NCI-H2107 treated with DMSO at 0.1 percent for 48 hours (cell line): ENCODE measurements at regions not wholly inside any gene's neighbourhood (a gene's known extent, or its start where the extent isn't known, plus 50 kb on each side); places are given as distances from the start of the nearest gene placed in this dataset.

ENCODE experiments used
- DNase-seq: peaks from one replicate; lab custom pipeline; 2025; ENCODE audit not compliant: unreplicated experiment; lab: John Stamatoyannopoulos, UW

DNA sequence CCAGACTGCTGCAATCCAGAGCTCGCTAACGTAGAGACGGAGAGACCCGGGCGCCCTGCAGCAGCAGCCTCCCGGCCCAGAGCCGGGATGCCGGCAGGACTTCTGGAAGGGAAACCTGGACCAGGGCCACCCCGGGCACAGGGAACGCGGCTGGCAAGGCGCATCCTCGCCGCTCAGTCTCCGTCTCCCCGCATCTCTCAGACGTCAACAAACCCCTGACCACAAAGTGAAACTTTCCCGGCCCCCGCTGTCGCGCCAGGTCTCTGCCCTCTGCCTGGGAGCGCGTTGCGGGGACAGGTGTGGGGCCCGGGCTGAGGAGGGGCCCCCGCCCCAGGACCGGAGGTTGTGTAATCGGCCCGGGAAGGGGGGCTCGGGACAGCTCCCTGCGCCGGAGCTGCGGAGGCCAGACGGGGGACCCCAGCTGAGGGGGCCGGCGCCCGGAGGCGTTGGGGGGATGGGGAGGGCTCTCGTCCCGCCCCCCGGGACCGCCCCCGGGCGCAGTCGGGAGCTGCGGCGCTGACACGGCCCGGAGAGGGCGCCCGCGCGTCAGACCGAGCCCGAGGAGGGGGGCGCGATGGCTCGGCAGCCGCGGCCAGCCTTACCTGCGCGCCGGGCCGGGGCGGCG, 116.6 kb upstream of the HIVEP3 start:
- peak; percentile 58 for DNase-seq

DNA sequence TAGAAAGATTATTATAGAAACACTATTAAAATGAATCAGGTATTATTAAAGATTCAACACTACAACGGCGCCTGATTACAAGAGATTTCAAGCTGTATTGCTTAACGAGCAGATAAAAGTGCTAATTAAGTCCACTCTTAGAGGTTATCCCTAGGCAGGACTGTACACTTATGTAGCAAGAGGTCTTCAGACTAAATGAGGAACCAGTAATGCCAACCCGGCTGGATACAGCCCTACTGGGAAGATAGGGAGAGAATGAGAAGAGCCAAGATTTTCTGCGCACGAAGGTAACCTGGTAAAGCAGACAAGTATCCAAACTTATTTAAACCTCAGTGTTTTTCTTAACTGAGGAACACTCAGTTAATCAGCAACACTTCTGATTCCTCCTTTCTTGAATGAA, 115.7 kb upstream of the HIVEP3 start:
- peak; percentile 37 for DNase-seq

DNA sequence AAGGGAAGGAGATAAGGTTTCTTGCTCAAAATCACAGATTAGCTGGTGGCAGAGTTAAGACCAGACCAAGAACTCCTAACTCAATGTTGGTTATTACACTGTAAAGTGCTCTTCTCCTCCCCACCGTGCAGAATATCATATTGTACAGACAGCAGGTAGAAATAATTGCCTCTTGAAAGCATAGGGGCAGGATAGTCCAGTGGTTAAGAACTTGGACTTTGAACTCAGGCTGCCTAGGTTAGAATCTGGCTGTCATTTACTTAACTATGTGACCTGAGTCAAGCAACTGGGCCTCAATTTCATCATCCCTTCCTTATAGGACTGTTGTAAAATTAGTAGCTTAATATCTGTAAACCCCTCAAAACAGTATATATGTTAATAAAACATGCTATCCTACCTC, 114.9 kb upstream of the HIVEP3 start:
- no peak for DNase-seq

DNA sequence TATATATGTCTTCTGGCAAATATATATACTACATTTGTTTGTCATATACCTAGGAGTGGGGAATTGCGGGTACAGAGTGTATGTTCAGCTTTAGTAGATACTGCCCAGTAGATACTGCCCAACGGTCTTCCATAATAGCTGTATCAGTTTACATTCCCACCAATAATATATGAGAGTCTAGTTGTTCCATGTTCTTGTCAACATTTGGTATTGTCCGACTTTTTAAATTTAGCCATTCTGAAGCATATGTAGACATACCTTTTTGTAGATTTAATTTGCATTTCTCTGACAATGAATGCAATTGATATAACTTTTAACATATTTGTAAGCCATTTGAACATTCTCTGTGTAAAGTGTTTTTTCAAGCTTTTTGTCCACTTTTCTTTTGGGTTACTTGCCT, 99.0 kb upstream of the HIVEP3 start:
- no peak for DNase-seq

DNA sequence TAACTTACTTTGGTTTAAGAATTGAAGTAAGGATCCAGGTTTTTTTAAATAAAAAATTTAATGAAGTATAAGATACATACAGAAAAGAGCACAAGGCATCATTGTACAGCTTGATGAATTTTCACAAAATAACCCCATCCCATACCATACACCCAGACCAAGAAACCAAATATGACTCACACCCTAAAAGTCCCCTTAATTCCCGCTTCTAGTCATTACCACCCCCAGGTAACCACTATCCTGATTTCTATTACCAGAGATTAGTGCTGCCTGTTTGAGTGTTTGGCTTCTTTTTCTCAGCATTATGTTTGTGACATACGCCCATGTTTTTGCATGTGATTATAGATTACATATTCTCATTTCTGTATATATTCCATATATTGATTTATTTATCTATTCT, 98.5 kb upstream of the HIVEP3 start:
- no peak for DNase-seq

DNA sequence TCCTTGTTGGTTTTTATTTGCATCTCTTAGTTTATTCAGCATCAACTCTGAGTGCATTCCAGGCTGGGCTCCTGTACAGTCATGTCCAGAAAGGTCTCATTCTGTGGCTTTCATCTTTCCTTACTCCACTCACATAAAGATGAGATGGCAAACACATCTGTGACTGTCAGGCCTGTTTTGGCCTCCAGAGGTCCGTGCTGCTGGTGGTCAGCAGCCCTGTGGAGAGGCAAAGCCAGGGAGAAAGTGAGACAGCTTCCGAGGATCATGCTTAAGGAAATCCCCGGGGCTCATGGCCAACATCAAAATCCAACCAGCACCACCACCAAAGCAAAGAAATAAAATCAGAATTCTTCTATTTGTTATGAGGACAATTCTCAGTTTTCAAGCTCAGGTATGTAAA, 96.1 kb upstream of the HIVEP3 start:
- no peak for DNase-seq

DNA sequence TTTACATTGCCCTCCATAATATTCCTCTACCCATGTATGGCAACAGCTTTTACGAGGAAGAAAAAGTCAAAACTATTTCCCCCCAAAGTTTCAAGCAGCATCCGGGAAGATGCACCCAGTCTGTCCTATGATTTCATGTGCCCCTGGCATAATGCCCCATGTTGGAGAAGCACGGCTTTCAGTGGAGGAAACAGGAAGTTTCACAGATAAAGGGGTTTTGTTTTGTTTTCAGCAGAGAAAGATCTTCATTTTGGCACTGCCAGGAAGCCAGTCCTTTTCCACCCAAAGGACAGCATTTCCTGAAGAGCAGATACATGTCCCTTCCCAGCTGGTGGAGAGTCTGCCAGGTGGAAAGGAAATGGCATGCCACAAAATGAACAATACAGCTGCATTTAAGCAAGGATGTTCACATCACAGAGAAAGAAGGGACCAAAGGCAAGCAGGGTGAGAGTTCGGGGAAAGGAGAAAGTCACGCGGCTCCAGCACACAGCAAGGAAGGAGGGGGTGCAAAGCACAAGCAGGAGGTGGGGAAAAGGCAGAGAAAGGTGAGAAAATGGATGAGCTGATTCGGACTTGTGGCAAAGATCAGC, 95.3 kb upstream of the HIVEP3 start:
- no peak for DNase-seq

DNA sequence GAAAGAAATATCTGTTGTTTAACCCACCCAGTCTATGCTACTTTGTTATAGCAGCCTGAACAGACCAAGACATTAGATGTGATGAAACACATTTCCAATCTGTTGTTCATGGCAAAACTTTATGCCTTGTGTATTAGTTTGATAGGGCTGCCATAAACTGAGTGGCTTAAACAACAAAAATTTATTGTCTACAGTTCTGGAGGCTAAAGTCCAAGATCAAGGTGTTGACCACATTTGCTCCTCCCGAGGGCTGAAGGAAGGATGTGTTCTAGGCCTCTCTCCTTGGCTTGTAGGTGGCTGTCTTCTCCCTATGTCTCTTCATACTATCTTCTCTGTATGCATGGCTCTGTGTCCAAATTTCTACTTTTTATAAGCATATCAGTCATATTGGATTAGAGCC, 94.1 kb upstream of the HIVEP3 start:
- no peak for DNase-seq

DNA sequence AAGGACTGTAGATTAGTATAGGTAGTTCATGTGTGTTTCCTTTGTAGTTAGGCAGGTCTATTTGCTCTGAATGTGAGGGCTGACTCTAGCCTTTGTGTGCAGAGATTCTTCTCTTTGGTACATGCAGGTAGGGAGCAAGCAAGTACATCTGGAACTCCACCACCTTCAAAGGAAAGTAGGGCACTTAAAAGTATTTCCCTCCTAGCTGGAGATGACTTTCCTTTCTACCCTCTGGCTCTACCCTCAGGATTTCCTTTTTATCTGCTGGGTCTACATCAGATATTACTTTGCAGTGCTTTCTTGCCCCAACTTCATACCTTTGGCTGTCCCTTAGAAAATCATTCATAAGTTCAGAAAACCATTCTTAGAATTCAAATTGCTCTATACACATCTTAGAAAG, 91.7 kb upstream of the HIVEP3 start:
- DNase-seq = no peak

DNA sequence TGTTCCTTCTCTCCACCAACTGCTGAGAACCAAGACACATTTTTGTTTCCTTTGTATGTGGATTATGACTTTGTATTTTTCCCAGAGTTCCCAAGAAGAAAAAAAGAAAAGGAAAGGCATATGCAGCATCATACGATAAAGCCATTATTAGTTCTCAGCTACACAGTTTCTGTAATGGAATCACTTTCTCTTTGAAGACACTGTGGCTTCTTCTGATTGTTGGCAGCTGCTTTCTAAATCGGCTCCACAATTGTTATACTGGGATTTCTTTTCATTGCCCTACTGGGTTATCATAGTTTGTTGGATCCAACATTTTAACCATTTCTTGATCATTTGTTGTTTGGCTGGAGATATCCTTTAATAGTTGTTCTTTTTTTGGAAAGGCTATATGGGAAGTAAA, 89.5 kb upstream of the HIVEP3 start:
- DNase-seq = no peak

DNA sequence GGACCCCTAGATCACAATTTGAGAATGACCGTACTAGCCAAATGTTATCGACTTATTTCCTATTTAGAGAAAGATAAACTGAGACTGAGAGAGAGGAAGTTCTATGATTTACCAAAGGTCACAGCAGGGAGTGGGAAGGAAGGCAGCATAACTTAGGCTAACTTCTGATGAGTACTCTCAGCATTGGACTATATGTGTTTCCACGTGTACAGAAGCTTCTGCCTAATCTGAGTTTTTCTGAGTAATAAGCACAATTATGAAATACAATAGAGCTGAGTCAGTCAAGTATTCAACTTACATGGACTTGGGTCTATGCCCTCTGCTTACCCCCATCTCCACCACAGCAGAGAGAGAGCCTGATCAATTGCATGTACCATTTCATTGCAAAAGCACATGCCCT, 88.1 kb upstream of the HIVEP3 start:
- DNase-seq = no peak

DNA sequence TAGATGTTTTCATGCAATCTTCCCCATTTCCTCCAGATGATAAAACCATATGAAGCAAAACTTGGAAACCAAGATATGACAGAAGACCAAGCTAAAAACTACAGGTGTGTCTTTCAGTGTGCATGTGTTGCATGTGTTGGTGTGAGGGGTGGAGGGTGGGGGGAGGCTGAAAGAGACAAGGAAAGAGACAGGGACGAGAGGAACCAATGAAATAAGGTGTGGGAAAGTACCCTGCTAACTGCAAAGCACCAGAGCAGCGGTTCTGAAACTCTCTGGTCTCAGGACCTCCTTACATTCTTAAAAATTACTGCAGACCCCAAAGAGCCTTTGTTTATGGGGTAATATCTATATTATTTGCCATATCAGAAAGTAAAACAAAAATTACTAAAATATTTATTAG, 87.4 kb upstream of the HIVEP3 start:
- DNase-seq = no peak

DNA sequence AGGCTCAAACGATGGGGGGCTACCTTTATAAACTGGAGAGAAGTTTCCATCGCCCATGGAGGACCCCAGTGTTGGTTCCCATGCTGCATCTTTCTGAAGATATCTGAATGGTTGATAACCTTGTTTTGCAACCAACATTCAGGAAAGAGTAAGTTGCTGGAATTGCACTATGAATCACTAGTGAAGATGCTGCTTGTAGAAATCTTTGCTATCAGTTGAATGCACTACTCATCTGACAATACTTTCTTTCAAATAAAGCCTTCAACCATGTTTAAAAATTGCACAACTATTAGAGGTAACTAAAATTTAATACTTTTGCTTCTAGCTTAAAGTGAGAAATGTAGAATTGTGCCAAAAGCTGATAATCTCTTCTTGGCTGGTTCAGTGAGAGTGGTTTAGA, 86.8 kb upstream of the HIVEP3 start:
- no peak for DNase-seq

DNA sequence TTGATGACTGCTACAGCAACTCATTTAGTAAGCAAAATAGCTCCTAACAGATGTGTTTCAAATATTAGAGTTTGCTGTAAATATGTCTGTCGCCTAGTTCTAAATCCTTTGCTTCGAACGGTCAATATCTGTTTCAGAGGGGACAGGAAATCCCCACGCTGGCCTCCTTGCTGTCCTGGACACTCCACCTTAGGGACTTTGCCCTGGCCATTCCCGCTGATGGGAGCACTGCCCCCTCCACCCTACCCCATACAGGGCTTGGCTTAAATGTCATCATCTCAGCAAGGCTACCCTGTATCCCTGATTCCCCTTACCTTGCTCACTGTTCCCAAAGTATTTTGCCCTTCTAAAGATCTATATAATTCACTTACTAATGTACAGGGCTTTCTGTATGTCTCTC, 86.1 kb upstream of the HIVEP3 start:
- no peak for DNase-seq

DNA sequence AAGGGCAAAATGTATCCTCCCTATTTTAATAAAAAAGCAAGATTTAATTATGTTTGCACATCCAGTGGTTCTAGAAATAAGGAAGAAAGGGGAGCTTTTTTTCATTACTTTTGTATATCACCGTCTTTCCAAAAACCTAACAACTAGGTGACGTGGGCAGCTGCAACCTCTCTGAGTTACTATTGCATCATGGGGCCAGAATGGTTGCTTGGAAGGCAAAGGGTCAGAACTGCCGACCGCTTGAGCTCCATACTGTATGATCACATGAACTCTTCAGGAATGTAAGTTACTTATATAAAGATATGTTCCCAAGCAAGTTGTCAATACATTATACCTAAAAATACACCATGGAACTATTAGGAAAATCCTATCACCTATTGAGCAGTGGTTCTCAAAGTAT, 85.6 kb upstream of the HIVEP3 start:
- no peak for DNase-seq

DNA sequence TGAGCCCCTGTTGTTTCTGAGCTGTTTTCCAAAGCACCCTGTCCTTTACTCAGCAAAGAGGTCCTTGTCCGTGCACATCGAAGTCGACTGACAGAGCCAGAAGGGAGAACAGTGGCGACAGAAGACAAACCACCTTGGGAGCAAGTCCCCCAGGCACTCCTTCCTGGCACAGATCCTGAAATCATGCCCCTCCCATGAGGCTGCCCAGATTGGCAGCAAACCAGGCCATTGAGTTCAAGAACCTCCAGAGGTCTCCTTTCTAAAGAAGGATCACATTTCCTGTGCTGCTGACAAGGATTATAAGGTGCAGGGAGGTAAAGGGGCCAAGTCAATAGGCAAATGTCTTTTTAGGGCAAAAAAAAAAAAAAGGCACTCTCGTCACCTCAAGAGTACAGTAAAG, 84.7 kb upstream of the HIVEP3 start:
- DNase-seq = peak; percentile 86

DNA sequence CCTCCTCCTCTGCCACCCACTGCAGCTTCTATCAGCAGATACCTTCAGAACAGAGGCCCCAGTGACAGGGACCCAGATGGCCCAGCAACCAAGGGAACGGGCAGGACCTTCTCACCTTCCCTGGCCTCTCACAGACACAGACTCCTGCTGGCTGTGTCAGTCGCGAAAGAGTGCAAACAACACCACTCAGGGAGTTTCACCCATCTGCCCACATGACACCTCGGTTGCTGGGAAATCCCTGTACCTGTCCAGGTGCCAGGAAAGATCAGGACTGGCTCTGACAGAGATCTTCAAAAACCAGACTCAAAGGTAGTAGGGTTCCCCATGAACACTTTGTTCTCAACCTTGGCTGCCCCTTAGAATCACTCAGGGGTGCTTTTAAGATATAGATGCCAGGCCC, 83.5 kb upstream of the HIVEP3 start:
- peak; percentile 41 for DNase-seq

DNA sequence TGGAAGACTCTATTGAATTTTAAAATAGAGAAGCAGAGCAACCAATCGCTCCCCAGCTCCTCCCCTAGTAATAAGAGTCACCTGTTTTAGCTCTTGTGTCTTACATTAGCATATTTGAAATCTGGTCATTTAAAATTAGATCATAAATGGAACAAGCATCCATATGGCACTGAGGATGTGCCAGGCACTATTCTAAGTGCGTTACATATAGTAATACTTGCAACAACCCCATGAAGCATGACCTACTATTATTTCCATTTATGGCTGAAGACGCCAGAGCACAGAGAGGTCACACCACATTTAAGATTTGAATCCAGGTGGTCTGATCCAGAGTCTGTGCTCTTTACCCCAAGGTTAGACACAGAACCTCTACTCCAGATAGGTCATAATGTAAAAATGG, 82.0 kb upstream of the HIVEP3 start:
- DNase-seq = no peak

DNA sequence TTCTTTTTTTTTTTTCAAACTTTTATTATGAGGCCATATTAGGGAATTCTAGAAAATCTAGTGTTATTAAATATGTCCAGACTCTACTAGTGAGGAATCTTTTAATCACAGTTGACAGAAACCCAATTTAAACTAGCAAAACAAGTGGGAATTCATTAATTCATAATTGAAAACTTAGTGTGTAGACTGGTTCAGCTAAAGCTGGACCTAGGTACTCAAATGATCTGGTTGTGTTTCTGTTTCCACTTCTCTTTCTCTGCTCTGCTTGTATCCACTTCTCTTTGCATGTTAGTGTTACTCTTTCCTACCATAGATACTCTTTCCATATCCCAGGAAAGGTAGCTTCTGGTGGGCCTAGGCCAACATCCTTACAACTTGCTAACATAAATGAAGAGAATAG, 81.2 kb upstream of the HIVEP3 start:
- no peak for DNase-seq

DNA sequence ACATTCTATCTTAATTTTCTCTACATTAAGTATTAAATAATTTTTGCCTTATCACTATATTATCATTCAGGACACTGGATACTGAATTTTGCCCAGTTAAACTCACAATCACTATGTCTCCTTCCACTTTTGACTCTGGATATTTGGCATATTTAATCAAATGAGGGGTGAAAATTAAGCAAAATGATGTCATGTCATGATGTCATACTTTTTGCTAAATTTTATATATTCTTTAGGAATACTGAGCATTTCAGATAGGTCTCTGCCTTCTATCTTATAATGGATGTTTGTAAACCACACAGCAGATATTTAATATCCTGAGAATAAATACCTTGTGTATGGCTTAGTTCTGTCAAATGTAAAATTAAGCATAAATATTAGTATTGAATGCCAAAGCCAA, 79.5 kb upstream of the HIVEP3 start:
- no peak for DNase-seq

DNA sequence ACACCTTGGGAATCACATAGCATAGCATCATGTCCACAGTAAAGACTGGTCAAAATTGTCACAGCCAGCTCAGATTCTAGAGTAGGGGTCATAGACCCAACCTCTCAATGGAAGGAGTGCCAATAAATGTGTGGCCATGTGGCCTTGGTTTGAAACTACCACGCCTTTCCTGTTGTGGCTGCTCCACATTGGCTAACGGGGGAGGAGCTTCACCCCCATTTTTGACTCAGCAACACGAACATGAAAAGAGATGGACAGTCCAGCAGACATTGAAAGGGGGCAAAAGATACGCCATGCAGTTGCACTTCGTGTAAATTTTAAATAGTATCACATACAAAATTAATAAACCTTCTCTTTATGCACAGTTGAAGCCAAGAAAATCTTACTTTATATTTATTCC, 78.4 kb upstream of the HIVEP3 start:
- no peak for DNase-seq

DNA sequence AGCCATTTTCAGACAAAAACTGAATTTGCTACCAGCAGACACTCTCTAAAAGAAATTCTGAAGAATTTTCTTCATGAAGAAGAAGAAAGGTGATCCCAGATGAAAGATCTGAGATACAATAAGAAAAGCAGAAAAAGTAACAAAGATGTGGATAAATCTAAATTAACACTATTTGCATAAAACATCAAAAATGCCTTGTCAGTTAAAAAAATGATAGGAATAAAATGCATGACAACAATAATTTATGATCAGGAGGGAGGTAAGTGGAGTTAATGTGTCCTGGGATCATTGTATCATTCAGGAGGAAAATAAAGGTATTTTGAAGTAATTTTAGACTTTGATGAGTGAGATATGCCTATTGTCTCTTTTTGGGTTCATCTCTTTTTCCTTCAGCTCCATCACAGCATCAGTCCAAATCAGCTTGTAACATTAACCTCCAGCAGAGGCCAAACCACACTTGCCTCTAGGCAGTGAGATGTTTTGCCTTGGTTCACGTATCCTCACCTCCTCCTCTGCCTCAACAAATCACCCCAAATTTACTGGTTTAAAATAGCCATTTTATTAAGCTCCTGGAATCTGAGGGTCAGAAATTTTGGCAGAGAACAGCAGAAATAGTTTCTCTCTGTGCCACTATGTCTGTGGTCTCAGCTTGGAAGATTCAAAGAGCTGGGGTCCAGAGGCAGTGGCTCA, 76.9 kb upstream of the HIVEP3 start:
- DNase-seq = no peak
